Left colon (tissue), 2 donors: ENCODE measurements at regions not wholly inside any gene's neighbourhood (a gene's known extent, or its start where the extent isn't known, plus 50 kb on each side); places are given as distances from the start of the nearest gene placed in this dataset.
A peak's percentile ranks its signal among the peaks of the same experiment; 100 is the strongest.
"Not testable (repeated sequence)": the region's sequence is repeated elsewhere in the genome, so short reads cannot be mapped to it uniquely, and the experiment has no call there.

Experiments
- ATAC-seq: fragments of 200-7000 bp; cut with Tn5 transposase; one replicate; pipeline ENCODE4 v1.9.1; 2020; ENCODE audit warnings: mild to moderate bottlenecking, moderate library complexity
- DNase-seq, 2 donors: peaks; one replicate each; pipeline ENCODE4 v3.0.0-alpha.2; 2020
- intact Hi-C, 2 donors: fragments of 100-400 bp; cut with DNase I in 1 of 2; cut with micrococcal nuclease in 1 of 2; formaldehyde crosslinking; loops; one replicate each; pipeline versions ENCODE4 v1.11.2 to v1.14.0; 2022; cut with DNase I, micrococcal nuclease
- donor health status: DM: no; HTN: no; CAD: no.
- donor health status: DM: yes; HTN: yes; CAD: no.

GRCh38 chr2:19120941-19121750 lies 237.3 kb downstream of the OSR1 start:
- intact Hi-C loops = no loop called here
- no peak for DNase-seq
- ATAC-seq = no peak

- ATAC-seq = no peak
- intact Hi-C loops = no loop called here
- DNase-seq = no peak
These were observed 238.2 kb downstream of the OSR1 start for GRCh38 chr2:19120181-19120580.

GRCh38 chr2:19119326-19120001 lies 239.0 kb downstream of the OSR1 start:
- DNase-seq (no peak), ATAC-seq (no peak)
- intact Hi-C loops = no loop called here

DNA sequence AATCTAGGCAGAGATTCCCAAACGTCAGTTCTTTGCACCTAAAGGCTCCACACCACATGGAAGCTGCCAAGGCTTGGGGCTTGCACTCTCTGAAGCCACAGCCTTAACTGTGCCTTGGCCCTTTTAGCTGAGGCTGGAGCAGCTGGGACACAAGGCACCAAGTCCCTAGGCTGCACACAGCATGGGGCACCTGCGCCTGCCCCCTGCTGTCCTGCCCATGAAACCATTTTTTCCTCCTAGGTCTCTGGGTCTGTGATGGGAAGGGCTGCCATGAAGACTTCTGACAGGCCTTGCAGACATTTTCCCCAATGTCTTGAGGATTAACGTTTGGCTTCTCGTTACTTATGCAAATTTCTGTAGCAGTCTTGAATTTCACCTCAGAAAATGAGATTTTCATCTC lies 241.5 kb downstream of the OSR1 start:
- intact Hi-C loops = no loop called here
- ATAC-seq (no peak), DNase-seq (no peak)

DNA sequence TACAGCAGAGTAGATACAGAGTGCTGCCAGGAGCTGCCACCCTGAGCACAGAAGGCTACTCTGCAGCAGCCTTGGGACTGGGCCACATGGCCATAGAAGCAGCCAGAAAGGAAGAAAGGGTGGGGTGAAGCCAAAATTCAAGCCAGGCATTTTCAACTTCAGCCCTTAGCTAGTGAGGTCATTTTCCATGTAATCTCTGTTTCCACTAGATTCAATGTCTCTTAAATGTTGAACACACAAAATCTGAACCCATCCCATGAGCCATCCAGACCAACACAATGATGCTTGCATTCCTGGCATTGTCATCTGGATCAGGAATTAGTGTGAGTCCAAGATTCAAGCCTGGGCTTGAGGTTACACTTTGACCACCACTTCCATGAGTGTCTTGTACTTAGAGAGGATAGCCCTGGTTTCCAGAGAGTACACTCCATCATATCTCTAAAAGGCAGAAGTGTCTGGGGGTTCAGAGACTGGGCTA lies 243.6 kb downstream of the OSR1 start:
- intact Hi-C loops = no loop called here
- ATAC-seq (no peak), DNase-seq (no peak)

- DNase-seq (no peak), ATAC-seq (no peak)
- intact Hi-C loops = no loop called here
These were observed 244.3 kb downstream of the OSR1 start for GRCh38 chr2:19114126-19114525.

- ATAC-seq (no peak), DNase-seq (no peak)
- intact Hi-C loops = no loop called here
These were observed 247.1 kb downstream of the OSR1 start for GRCh38 chr2:19111354-19111753.

DNA sequence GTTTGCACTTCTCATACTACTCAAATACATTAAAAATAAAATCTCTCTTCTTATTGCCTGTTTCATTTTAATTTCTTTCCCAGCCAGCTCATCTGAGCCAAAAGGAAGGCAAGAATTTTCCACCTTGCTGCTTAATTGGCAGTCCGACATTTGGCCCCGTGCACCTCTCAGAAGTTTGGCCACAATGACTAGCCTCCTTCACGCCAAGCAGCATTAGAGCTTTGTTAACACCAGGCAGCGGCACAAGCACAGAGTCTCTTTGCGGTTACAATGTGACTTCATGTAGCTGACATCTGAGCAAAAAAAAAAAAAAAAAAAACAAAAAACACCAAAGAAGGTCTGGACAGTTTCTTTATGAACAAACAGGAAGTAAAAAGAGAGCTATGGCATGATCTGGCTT lies 248.9 kb downstream of the OSR1 start:
- intact Hi-C loops = no loop called here
- no peak for DNase-seq
- ATAC-seq = no peak

GRCh38 chr2:19106376-19106775 lies 252.0 kb downstream of the OSR1 start:
- intact Hi-C loops = no loop called here
- DNase-seq = no peak
- ATAC-seq = no peak

DNA sequence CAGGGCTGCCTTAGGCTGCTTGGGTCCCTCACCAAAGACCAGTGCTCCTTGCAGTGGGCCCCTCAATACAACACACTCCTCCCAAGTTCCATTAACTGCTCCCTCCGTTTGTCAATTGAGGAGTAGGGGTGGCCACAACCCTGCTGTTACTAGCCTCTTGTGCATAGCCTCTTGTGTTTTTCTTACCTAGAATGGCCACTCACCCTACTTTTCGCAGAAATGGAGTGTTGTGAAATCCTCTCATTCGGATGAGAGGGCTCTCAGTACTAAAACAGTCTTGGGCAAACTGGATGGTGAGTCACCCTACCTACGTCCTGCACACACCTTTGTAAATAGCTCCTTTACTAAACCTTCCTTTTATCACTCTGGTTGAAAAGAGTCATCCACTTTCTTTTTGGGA lies 253.9 kb downstream of the OSR1 start:
- no peak for ATAC-seq
- DNase-seq = no peak
- intact Hi-C loops = no loop called here

GRCh38 chr2:19102696-19103423 lies 255.6 kb downstream of the OSR1 start:
- ATAC-seq (no peak), DNase-seq (no peak)
- intact Hi-C loops = no loop called here

DNA sequence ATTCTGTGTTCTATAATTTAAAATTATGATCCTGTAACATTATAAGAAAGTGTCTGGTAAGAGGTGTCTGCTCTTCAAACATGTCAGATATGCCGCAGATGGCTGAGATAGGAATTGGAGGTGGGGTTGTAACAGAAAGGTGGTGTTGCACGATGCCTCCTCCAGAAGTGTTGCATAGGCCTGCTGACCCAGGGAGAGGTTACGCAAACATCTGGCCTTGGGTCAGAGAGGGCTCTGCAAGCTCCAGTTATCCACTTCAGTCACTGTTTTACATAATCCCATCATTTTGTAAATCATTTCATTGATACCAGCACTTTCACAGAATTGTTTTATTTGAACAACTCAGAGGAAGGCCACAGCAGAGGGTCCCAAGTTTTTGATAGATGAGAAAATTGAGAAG lies 256.5 kb downstream of the OSR1 start:
- no peak for ATAC-seq
- no peak for DNase-seq
- intact Hi-C loops = no loop called here

DNA sequence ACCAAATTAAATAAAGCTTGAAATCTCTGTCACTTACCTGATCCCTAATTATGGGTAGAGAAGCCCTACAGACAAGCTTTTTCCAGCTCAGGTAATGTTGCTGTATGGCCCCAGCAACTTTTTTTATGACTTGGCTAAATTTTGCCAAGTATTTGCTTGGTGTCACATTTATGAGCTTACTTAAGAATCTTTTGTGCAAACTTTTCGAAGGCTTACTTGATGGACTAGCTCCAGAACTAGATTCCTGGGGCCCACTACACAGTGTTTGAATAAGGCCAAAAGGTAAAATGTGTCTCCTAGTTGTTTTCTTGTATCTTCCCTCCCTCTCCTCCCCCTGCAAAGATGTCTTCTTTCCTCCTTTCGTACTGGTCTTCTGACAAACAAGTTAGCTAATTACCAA lies 257.9 kb downstream of the OSR1 start:
- ATAC-seq = no peak

DNA sequence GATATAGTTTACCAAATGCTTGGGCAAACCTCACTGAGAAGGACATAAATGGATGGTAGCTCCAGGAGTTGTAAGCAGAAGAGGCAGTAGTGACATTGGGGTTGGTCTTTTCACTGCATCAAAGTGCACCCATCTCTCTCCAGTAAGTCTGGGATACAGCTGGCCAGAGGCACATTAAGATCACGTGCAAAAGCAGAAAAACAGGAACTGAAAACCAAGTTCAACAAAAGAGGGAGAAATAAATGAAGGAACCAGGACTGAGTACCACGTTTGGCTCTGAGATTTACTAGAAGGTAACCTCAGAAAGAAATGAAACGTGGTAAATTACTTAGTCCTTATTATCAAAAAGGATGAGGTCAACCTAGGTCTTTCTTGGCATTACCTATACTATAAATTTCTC lies 259.2 kb downstream of the OSR1 start:
- intact Hi-C loops = no loop called here
- ATAC-seq (no peak), DNase-seq (no peak)

More for the DNA sequence above, 257.9 kb downstream of the OSR1 start:
- intact Hi-C loops = no loop called here
- no peak for DNase-seq

GRCh38 chr2:19098467-19099160 lies 259.8 kb downstream of the OSR1 start:
- DNase-seq (no peak), ATAC-seq (no peak)
- intact Hi-C loops = no loop called here

- intact Hi-C loops, ATAC-seq: not testable (repeated sequence)
- DNase-seq = peak in 1 of 2 donors; percentile 22
These were observed 268.9 kb downstream of the OSR1 start for GRCh38 chr2:19089476-19089875.

DNA sequence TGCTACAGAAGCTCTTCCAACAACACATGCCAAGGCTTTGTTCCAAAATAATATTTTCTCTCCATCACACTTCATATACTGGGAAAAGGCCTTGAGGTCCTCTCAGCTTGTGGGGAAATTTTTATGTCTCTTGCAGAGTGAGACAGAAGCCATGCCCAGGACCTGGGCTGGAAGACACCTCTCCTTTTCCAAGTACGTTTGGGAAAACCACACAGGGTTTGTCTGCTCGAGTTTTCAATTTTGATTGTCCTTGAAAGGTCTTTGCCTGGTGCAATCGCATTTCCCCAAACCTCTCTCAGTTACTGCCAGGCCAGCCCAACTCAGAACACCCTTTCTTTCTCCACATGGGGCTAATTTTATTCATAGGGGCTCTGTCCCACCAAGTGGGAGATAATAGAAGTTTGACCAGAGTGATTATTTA lies 272.2 kb downstream of the OSR1 start:
- intact Hi-C loops = no loop called here
- no peak for ATAC-seq

DNA sequence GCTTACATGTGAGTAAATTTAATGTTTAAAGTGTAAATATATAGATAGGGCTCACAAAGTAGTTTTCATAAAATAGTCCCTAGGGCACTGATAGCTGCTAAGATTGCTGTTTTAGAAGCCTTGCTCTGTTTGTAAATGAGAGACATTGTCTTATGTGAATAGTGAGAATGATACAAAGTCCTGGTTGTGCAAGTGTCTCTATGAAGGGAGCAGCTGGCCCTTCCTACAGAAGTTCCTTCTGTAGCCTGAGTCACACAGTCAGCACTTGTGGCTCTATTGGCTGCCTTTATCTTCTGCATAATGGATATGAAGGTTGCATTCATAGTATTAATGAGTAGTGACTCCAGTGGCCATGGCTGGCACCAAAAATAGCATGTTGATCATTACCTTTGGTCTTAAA lies 279.7 kb downstream of the OSR1 start:
- ATAC-seq (no peak), DNase-seq (no peak)
- intact Hi-C loops = no loop called here

More for the DNA sequence above, 272.2 kb downstream of the OSR1 start:
- no peak for DNase-seq

- no peak for DNase-seq
- ATAC-seq = no peak
- intact Hi-C loops = no loop called here
These were observed 284.9 kb downstream of the OSR1 start for GRCh38 chr2:19073522-19073921.
